ENCODE measurements at regions not wholly inside any gene's neighbourhood (a gene's known extent, or its start where the extent isn't known, plus 50 kb on each side); places are given as distances from the start of the nearest gene placed in this dataset.
"Not testable (repeated sequence)": the region's sequence is repeated elsewhere in the genome, so short reads cannot be mapped to it uniquely, and the experiment has no call there.

DNA sequence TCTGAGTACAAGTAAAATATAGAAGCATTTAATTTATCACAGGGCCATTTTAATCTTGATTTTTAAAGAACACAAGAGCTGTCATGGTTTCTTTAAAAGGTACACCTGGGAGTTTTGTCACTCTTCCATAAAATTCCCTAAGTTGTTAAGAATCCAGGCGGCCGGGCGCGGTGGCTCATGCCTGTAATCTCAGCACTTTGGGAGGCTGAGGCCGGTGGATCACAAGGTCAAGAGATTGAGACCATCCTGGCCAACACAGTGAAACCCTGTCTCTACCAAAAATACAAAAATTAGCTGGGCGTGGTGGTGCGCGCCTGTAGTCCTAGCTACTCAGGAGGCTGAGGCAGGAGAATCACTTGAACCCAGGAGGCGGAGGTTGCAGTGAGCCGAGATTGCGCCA is 278.3 kb downstream of the PCDH17 start:
- not testable (repeated sequence) for DNase-seq (ENCODE audit: low read depth in 2 of 2)

DNA sequence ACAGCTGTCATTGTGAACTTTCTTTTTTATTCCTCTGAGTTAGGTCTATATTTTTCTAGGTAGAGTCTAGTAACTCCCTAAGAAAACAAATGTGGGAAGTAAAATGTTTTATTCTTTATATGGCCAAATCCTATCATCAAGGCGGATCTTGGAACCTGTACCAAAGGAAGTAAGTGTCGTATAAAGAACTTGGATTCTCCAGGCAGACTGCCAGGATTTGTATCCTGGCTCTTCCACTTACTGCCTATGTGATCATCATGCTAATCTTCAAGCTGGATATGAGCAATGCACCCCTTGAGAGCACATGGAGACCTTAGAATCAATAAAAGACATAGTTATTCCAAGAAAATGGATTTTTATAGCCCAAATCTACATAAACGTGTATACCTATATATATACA is 286.5 kb downstream of the PCDH17 start:
- DNase-seq (ENCODE audit: low read depth in 2 of 2), result no peak

DNA sequence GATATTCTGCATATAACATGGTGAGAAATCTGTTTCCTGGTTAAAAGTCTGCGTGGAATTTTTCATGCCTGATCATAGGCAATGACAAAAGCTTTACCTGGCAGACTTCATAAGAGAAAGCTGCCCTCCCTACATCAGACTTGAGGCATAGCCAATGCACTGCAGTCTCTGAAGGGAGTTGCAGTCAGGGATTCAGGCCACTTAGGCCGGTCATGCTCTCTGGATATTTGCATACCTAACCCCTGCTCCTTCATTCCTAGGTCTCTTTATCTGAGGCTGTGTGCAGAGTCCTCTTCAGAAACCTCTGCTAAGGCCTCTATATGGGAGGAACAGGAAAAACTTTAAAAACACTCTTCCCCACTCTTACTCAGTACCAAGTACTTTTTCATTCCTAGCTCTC is 287.4 kb downstream of the PCDH17 start:
- no peak for DNase-seq (ENCODE audit: low read depth in 2 of 2)

DNA sequence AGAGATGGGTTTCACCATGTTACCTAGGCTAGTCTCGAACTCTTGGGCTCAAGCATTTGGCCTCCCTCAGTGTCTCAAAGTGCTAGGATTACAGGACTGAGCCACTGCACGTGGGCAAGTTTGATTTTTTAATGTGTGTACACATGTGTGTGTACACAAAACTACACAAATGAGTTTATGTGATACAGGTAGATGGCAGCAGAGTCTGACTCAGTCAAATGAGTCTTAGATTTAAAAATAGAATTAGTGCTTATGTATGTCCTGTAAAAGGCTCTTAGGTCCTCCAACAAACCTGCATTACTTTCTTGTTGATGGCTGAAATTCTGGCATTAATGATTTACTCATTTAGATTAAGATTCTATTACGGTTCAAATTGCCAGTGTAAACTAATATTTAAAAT is 293.7 kb downstream of the PCDH17 start:
- no peak for DNase-seq (ENCODE audit: low read depth in 2 of 2)

DNA sequence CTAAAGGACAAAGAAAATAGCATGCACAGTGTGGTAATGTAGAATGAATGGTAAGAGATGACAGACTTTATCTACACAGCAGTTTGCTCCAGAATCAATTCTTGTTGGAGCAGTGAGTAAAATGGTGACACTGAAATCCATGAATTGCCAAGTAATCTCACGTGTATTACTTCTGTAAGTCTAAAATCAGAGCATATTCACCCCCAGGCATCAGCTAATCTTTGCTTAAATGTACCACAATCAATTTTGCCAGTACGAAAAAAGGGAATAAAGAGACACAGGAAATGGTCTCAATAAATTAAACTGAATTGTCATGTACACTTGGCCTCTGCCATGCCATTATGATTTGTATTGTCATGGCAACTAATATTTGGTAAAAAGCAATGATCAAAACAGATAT is 294.2 kb downstream of the PCDH17 start:
- DNase-seq (ENCODE audit: low read depth in 2 of 2), result no peak

DNA sequence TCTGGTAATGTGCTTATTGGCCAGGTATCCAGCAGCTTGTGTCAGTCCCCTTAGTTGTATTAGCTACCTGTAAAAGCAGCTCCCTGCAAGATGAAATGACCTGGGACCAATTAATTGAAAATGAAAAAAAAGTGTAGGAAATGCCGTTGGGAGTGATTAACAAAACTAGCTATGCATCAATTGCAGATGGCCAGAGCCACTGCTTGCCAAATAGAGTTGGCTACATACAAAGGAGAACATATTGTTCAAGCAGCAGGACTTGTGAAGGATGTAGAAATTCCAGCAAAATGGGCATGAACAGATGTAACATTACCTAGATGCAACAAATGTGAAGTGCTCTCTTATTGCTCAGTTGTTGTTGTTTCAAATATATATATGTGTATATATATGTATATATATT is 300.5 kb downstream of the PCDH17 start:
- no peak for DNase-seq (ENCODE audit: low read depth in 2 of 2)

DNA sequence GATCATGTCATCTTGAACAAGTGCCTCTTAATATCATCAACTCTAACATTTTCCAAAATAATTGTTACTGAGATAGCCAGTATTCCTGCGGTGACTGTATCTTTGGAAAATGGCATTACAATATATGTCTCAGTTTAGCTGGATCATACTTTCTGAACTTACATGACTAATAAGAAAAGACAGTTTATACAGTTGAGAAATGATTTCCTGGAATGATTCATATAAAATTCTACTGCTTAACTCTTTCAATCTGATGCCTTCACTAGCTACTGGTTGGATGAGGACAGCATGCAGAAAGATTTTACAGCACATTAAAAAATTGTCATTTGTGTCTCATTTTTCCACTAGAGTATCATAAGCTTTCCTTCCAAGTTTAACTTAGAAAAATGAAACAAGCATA is 302.1 kb downstream of the PCDH17 start:
- DNase-seq (ENCODE audit: low read depth in 2 of 2), result no peak

DNA sequence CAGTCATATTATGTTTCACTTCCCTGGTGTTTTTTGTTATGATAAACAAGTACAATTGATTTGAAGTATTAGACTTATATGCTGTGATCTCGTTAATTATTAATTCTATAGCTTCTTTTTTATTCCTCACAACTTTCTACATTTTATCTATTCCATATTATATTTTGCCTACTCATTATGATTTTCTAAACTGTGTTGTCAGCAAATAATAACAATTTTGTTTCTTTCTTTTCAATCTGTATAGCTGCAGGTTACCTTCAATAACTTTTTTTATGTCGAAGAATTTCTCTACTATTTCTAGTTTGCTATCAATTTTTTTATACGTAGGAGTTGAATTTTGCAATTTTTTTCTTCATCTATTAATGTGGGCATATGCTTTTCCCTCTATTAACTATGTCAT is 304.4 kb downstream of the PCDH17 start:
- no peak for DNase-seq (ENCODE audit: low read depth in 2 of 2)

DNA sequence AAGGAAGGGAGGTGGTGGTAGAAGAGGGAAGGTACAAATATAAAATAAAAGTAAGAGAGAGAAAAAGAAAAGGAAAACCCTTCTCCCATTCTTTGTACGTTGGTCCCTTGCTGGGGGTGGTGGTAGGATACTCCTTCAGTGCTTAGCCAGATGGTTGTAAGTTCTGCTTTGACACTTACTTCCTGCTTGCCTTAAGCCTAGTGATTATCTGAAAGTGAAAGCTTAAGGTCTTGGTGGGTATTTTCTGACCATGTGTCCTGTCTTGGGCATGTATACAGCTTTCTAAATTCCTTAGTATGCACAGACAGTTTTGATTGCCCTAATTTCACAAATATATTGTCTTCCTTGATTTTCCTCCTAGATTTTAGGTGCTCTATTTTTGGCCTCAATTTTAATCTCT is 314.8 kb downstream of the PCDH17 start:
- DNase-seq (ENCODE audit: low read depth in 2 of 2), result no peak

DNA sequence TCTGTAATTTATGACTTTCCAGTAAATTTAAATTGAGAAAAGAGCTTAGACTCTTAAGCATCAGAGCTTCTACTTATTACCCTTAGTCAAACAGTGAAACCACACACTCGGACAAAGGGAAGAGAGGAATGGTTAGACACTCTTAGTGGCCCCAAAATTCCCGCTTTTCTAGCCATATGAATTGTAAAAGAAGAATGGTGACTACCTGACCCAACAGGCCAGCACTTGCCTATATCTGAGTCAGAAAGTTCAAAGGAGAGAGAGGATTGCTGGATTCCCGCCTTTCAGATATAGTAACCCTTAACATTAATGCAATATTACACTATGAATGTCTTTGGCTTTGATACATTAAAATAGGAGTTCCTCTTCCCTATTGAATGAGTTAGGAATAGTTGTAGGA is 317.3 kb downstream of the PCDH17 start:
- no peak for DNase-seq (ENCODE audit: low read depth in 2 of 2)

DNA sequence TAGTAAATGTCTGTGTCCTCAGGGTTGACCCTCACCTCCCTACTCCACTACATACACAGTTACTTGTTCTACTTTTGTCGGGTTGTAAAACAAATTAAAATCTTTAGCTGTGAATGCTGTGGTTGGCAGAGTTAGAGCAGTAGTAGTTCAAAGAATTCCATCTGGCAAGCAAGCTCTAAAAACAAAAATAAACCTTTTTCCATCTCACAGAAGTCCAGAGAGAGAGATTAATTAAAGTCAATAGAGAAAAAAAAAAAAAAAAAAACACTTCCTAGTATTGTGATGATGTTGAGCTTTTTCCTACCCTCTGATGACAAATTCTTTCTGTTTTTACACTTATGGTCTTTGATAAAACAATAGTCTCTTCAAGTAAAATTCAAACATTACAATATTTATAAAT is 338.4 kb downstream of the PCDH17 start:
- no peak for DNase-seq (ENCODE audit: low read depth in 2 of 2)

DNA sequence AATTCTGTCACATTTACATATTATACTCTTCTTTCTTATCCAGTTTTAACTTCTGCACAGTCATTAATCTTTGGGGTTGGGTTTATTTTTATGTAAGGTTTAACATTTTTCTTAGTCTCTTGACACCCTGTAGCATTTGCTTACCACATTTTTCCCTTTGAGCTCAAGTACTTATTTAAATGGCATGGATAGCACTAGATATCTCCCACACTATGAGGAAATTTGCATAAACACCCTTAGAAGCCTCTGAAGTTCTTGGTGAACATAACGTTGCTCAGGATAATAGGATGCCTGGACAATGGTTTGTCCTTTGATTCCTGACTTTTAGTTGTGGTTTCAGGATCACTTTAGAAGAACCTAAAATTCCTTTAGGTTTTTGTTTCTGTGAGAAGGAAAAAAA is 338.9 kb downstream of the PCDH17 start:
- no peak for DNase-seq (ENCODE audit: low read depth in 2 of 2)

DNA sequence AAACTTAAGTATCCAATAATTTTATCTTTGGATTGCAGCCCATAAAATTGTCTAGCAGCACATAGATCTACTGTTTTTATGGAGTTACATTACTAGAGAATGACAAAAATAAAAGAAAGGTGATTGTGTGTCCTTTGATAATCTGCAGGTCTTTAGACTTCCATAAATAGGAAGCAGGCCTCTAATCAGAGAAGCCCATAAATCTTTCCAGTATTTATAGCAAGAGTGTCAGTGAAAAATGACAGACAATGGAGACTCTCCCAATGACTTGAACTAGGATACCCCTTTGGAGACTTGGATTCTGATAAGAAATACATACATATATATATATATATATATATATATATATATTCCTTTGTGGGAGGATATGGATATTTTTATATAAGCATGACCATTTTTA is 351.2 kb downstream of the PCDH17 start:
- no peak for DNase-seq (ENCODE audit: low read depth in 2 of 2)

DNA sequence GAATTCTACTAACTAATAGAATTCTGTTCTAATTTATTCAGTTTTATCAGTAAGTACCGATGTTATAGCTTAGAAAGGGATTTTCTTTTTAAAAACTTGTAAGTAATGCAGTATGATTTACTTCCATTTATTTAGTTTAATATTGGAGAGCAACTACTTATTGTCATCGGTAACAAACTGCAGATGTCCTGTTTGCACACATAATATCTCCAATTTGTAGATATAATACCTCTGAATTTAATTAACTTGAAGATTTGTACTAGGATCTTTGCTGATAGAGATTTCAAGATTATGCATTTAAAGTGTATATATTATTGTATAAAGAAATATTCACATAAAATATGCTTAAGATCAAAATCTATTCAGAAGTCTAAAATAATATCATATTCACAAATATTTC is 356.7 kb downstream of the PCDH17 start:
- no peak for DNase-seq (ENCODE audit: low read depth in 2 of 2)

DNA sequence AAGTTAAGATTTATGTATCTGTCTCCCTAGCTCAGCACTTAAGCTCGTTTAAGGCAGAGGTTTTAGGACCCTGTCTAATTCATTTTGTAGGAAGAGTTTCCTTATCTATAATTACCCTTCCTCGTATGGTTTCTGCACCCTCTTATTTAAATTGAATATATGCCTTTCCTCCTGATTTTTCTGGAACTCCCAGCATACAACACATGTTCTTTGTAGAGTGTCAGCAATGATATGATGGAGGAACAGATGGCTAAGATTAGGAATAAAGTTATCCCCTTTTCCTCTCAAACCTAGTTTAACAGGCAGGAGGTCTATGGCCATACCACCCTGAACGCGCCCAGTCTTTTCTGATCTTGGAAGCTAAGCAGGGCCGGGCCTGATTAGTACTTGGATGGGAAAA is 359.5 kb downstream of the PCDH17 start:
- no peak for DNase-seq (ENCODE audit: low read depth in 2 of 2)

DNA sequence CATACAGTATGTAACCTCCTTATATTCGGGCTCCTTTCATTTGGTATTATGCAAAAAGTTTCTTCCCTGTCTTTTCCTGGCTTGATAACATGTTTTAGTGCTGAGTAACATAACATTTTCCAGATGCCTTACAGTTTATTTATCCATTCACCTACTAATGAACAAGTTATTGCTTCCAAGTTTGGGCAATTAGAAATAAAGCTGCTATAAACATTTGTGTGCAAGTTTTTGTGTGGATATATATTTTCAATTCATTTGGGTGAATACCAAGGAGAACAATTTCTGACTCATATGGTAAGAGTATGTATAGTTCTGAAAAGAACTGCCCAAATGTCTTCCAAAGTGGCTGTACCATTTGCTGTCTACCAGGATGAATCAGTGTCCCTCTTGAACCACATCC is 360.9 kb downstream of the PCDH17 start:
- DNase-seq (ENCODE audit: low read depth in 2 of 2), result no peak

DNA sequence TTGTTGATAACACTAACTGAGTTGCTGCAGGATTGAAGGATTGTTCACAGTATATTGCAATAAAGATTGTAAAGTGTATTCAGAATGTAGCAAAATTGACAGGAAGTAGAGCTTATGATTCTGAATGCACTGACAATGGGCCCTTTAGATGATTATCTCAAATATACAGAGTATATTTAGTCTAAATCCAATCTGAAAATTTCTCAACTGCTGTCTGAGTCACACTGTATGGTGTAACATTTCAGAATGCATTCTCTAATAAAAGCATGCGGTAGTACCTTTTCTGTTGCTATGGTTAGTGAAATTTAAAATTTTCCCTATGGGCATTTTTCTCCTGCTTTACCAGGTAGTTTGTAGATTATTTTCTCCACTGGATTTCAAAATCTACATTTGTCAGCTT is 365.2 kb downstream of the PCDH17 start:
- DNase-seq (ENCODE audit: low read depth in 2 of 2), result no peak

DNA sequence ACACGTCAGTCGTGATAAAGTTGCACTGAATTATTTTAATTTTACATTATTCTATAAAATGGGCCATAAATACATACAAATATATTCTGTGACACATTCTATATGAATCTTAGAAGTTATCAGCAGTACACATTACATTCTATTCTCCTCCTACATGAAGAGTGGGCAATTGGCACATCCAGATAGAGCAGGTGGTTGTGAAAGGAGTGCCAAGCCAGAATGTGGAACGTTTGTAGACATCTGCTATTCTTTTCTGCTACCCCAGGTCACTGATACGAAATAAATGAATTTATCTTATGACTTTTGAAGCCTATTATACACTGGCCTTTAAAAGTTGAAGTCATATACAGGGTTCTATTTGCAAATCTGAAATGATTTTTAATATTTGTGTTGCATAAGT is 373.2 kb downstream of the PCDH17 start:
- DNase-seq (ENCODE audit: low read depth in 2 of 2), result no peak

DNA sequence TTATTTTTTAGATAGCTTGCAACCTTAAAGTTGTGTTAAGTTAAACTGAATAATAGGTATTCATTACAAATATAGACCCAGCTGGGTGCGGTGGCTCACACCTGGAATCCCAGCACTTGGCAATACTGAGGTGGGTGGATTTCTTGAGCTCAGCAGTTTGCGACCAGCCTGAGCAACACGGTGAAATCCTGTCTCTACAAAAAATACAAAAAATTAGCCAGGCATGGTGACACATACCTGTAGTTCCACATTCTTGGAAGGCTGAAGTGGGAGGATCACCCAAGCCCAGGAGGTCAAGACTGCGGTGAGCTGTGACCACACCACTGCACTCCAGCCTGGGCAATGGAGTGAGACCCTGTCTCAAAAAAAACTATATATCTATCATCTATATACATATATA is 386.5 kb downstream of the PCDH17 start:
- no peak for DNase-seq (ENCODE audit: low read depth in 2 of 2)

DNA sequence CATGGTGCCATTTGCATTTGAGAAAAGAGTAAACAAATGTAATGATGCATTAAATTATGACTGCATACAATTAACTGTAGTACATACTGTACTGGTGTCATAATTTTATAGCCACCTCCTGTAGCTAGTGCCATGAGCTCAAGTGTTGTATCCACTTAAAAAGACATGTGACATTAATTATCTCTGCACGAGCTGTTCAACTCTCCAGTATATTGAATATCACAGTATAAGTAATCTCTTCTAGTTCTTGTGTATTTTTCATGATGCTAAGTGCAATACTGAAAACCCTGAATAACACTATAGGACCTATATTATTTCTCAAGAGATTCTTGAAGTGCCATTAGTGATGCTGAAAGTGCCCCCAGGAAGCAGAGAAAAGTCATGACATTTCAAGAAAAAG is 387.3 kb downstream of the PCDH17 start:
- no peak for DNase-seq (ENCODE audit: low read depth in 2 of 2)

DNA sequence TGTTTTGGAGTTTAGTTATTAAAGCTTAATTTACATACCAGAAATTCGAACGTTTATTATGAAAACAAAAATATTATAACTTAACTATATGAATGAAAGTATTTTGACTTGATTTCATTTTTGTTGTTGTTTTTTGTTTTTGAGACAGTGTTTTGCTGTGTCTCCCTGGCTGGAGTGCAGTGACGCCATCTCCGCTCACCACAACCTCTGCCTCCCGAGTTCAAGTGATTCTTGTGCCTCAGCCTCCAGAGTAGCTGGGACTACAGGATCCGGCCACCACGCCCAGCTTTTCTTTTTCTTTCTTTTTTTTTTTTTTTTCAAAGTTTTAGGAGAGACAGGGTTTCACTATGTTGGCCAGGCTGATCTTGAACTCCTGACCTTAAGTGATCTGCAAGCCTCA is 392.6 kb downstream of the PCDH17 start:
- no peak for DNase-seq (ENCODE audit: low read depth in 2 of 2)

DNA sequence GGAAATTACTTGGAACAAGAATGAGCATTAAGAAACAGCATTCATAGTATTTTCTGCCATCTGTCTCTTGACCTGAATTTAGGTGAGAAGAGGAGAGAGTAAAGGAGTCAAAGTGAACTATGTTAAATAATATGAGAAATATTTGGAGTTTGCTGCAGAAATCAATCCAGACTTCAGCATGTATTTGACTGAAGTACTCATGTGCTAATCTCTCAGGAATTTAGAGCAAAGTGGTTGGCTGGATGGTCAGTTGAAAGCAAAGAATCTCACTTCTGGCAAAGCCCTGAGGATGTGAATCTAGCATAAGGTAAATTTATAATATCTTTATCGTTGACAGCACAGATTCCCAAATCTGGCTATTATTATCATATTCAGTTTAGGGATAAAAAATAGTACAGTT is 394.3 kb downstream of the PCDH17 start:
- DNase-seq (ENCODE audit: low read depth in 2 of 2), result no peak

DNA sequence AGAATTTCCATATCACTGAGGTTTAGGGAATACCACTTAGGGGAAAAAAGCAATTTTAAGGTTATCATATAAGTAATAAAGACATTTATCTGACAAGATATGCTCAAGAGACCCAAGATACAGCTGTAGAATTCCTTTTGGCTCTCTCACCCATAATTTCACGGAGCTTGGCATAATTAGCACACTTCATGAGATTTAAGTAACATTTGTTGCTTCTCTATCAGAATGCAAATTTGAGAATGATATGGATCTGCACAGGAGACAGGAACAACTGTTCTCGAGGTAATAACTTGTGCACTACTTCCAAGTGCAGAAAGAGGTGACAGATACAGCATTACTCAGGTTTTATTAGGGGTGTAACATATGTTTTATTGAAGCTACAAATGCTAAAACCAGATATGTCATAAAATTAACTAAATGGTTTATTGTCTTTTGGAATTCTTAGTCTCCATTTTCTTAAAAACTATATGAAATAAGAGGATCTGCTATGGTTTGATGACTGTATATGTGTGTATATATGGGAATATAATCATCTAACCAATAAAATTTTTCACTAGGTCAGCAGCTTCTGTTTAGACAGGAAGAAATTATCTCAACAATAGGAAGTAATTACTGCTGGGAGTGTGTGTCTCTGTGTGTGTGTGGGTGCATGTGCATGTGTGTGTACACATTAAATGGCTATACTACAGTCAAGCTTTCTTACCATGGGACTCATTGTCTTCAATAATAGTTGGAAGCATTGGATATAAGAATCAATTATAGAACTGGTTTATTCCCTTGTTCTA is 401.3 kb downstream of the PCDH17 start:
- no peak for DNase-seq (ENCODE audit: low read depth in 2 of 2)

DNA sequence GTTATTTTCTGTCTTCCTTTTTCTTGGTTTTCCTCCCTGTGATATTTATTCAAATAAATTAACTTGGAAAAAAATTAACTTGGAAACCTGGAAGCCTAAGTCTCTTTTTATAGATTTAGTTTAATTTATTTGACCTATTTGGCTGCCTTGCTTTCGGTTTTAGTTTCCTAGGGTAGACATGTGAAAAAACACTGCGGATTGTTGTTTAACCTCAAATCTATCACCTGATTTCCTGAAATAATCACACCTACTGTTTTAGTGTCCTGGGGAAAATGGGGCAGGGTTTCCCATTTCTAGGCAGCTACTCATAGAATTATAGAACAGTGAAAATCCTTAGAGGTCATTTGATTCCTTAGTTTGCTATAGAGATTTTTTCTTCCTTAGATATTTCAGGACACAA is 412.4 kb downstream of the PCDH17 start:
- no peak for DNase-seq (ENCODE audit: low read depth in 2 of 2)

All from activated CD8-positive, alpha-beta memory T cell treated with anti-CD3 and anti-CD28 coated beads for 4 hours (primary cell).